SK-N-SH (cell line): ENCODE measurements at regions not wholly inside any gene's neighbourhood (a gene's known extent, or its start where the extent isn't known, plus 50 kb on each side); places are given as distances from the start of the nearest gene placed in this dataset.
A peak's percentile ranks its signal among the peaks of the same experiment; 100 is the strongest.

Experiments used
- CTCF ChIA-PET: fragments of 300-600, 350-600 bp; formaldehyde crosslinking; extraction: SDS; loops from one replicate; lab custom pipeline; 2021; lab: Yijun Ruan, JAX
- POLR2A ChIA-PET: fragments of 350-600 bp; sonication (Branson Sonifier 250); formaldehyde crosslinking; extraction: SDS; loops from one replicate; lab custom pipeline; 2020; ENCODE audit warnings: antibody characterized with exemption, inconsistent platforms; lab: Yijun Ruan, JAX
- DNase-seq: peaks from one replicate; pipeline ENCODE4 v3.0.0; 2012
- H2AFZ ChIP-seq: fragments of 200-600 bp; sonication (generic); 2 replicates; pipeline ENCODE4 v1.8.1; 2016; ENCODE audit warnings: antibody characterized with exemption, mild to moderate bottlenecking, low read depth
- H3F3A ChIP-seq: fragments of 200-600 bp; sonication (generic); replicated peaks from 2 replicates; pipeline ENCODE3; 2016; ENCODE audit warnings: antibody characterized with exemption, mild to moderate bottlenecking; ENCODE audit not compliant: insufficient read depth
- H3K27ac ChIP-seq, 2 experiments: fragments of 200-500 bp in 1 of 2; fragments of 200-600 bp in 1 of 2; sonication (Bioruptor generic) in 1 of 2; sonication (generic), shearing (Covaris generic) in 1 of 2; 2 replicates each; pipeline versions ENCODE4 v1.5.1 to v1.6.1; 2014 to 2016; ENCODE audit warnings: low read depth in 2 of 2, inconsistent platforms in 1 of 2, low read length in 1 of 2, mild to moderate bottlenecking in 1 of 2, mixed read lengths in 1 of 2
- H3K27me3 ChIP-seq: fragments of 200-600 bp; sonication (generic), shearing (Covaris generic); 2 replicates; pipeline ENCODE4 v1.6.1; 2016; ENCODE audit warnings: mixed run types; ENCODE audit not compliant: insufficient read depth
- H3K36me3 ChIP-seq, 2 experiments: fragments of 200-500 bp in 1 of 2; fragments of 200-600 bp in 1 of 2; sonication (Bioruptor generic) in 1 of 2; sonication (generic) in 1 of 2; replicated peaks in 1 of 2; 2 replicates each; pipeline versions ENCODE3 to v1.5.1; 2014 to 2016; ENCODE audit warnings: low read length in 1 of 2, mild to moderate bottlenecking in 1 of 2; ENCODE audit not compliant: insufficient read depth in 2 of 2, control insufficient read depth in 1 of 2
- H3K4me1 ChIP-seq, 2 experiments: fragments of 200-500 bp in 1 of 2; fragments of 200-600 bp in 1 of 2; sonication (Bioruptor generic) in 1 of 2; sonication (generic), shearing (Covaris generic) in 1 of 2; 2 replicates each; pipeline versions ENCODE4 v1.5.1 to v1.6.1; 2014 to 2016; ENCODE audit warnings: low read depth in 1 of 2, low read length in 1 of 2, mixed run types in 1 of 2; ENCODE audit not compliant: insufficient read depth in 2 of 2, control insufficient read depth in 1 of 2
- H3K4me2 ChIP-seq: fragments of 200-600 bp; sonication (generic), shearing (Covaris generic); 2 replicates; pipeline ENCODE4 v1.6.1; 2017; ENCODE audit warnings: mixed run types
- H3K4me3 ChIP-seq, 2 experiments: fragments of 200-500 bp in 1 of 2; fragments of 200-600 bp in 1 of 2; sonication (Bioruptor generic) in 1 of 2; sonication (generic), shearing (Covaris generic) in 1 of 2; 2 replicates each; pipeline versions ENCODE4 v1.5.1 to v1.8.1; 2014 to 2016; ENCODE audit warnings: low read depth in 2 of 2, inconsistent platforms in 1 of 2, low read length in 1 of 2, mild to moderate bottlenecking in 1 of 2, mixed read lengths in 1 of 2, moderate library complexity in 1 of 2
- H3K79me2 ChIP-seq: fragments of 200-600 bp; sonication (generic); 2 replicates; pipeline ENCODE4 v1.8.1; 2017; ENCODE audit warnings: mild to moderate bottlenecking; ENCODE audit not compliant: insufficient read depth
- H3K9ac ChIP-seq: fragments of 200-600 bp; sonication (generic); 2 replicates; pipeline ENCODE4 v1.6.1; 2017; ENCODE audit warnings: mixed run types
- H3K9me2 ChIP-seq: fragments of 200-600 bp; sonication (generic); 2 replicates; pipeline ENCODE4 v1.6.1; 2017; ENCODE audit warnings: mixed run types
- H3K9me3 ChIP-seq: fragments of 200-600 bp; sonication (generic); 2 replicates; pipeline ENCODE4 v1.6.1; 2017; ENCODE audit warnings: mixed run types, mild to moderate bottlenecking, moderate library complexity
- H4K20me1 ChIP-seq: fragments of 200-600 bp; sonication (generic); 2 replicates; pipeline ENCODE4 v1.6.1; 2017; ENCODE audit warnings: mild to moderate bottlenecking, mixed run types; ENCODE audit not compliant: insufficient read depth
- CHD2 ChIP-seq: fragments of 150-350 bp; IDR thresholded peaks from 2 replicates; pipeline ENCODE4 v1.6.1; 2018; ENCODE audit warnings: low read length; ENCODE audit not compliant: partially characterized antibody
- ELF1 ChIP-seq: IDR thresholded peaks from 2 replicates; pipeline ENCODE4 v1.4.0; 2012
- EP300 ChIP-seq, 2 experiments: IDR thresholded peaks; 2 replicates each; pipeline versions ENCODE4 v1.4.0 to v1.6.1; 2012; ENCODE audit warnings: borderline replicate concordance in 1 of 2, low read depth in 1 of 2, low read length in 1 of 2
- EZH2phosphoT487 ChIP-seq: fragments of 200-600 bp; sonication (generic); IDR thresholded peaks from 2 replicates; pipeline ENCODE4 v1.6.1; 2017; ENCODE audit warnings: low read depth, mixed run types, mild to moderate bottlenecking, antibody characterized with exemption, moderate library complexity, borderline replicate concordance
- FOSL2 ChIP-seq: IDR thresholded peaks from 2 replicates; pipeline ENCODE4 v1.4.0; 2012; ENCODE audit warnings: low read depth, mild to moderate bottlenecking, moderate library complexity, borderline replicate concordance
- FOXJ3 ChIP-seq: sonication (generic); formaldehyde crosslinking; IDR thresholded peaks from 2 replicates; pipeline ENCODE4 v1.5.1; 2020; ENCODE audit warnings: mild to moderate bottlenecking, missing genetic modification reagents
- FOXM1 ChIP-seq: IDR thresholded peaks from 2 replicates; pipeline ENCODE4 v1.4.0; 2012; ENCODE audit warnings: low read depth, mild to moderate bottlenecking
- GABPA ChIP-seq: IDR thresholded peaks from 2 replicates; pipeline ENCODE4 v1.4.0; 2012; ENCODE audit warnings: low read depth, mild to moderate bottlenecking
- MEF2A ChIP-seq: IDR thresholded peaks from 2 replicates; pipeline ENCODE4 v1.4.0; 2012; ENCODE audit warnings: low read depth, borderline replicate concordance
- MXI1 ChIP-seq: IDR thresholded peaks from 2 replicates; pipeline ENCODE4 v1.6.1; 2012; ENCODE audit warnings: mild to moderate bottlenecking, low read depth, low read length, improper control_type of control experiment
- NFIC ChIP-seq: IDR thresholded peaks from 2 replicates; pipeline ENCODE4 v1.4.0; 2012; ENCODE audit warnings: borderline replicate concordance
- POLR2AphosphoS5 ChIP-seq: IDR thresholded peaks from 2 replicates; pipeline ENCODE4 v1.6.1; 2012; ENCODE audit warnings: low read depth, low read length
- RAD21 ChIP-seq: IDR thresholded peaks from 2 replicates; pipeline ENCODE4 v1.6.1; 2012; ENCODE audit warnings: mild to moderate bottlenecking, low read length
- RFX5 ChIP-seq: IDR thresholded peaks from 2 replicates; pipeline ENCODE4 v1.6.1; 2012; ENCODE audit warnings: mild to moderate bottlenecking, improper control_type of control experiment, low read length
- SIN3A ChIP-seq: IDR thresholded peaks from 2 replicates; pipeline ENCODE4 v1.6.1; 2012; ENCODE audit warnings: low read depth, mild to moderate bottlenecking, low read length, moderate library complexity, borderline replicate concordance
- SMC3 ChIP-seq: IDR thresholded peaks from 2 replicates; pipeline ENCODE4 v1.6.1; 2012; ENCODE audit warnings: low read depth, low read length, improper control_type of control experiment
- TAF1 ChIP-seq: IDR thresholded peaks from 2 replicates; pipeline ENCODE4 v1.6.1; 2012; ENCODE audit warnings: low read depth, mild to moderate bottlenecking, low read length, moderate library complexity, borderline replicate concordance
- TCF12 ChIP-seq: IDR thresholded peaks from 2 replicates; pipeline ENCODE4 v1.4.0; 2012
- YY1 ChIP-seq: IDR thresholded peaks from 2 replicates; pipeline ENCODE4 v1.4.0; 2012; ENCODE audit warnings: low read depth, mild to moderate bottlenecking
- WGBS: methylation state at CpG from one replicate; pipeline ENCODE4 v1.1.6; 2017; ENCODE audit warnings: low lambda C conversion rate; 5-methylcytosine and 5-hydroxymethylcytosine counted together
- TF ChIP-seq, protein P1 (sequence below): IDR thresholded peaks from 2 replicates; pipeline ENCODE4 v1.4.0; 2012; ENCODE audit warnings: low read depth
- TF ChIP-seq, protein P2 (sequence below): IDR thresholded peaks from 2 replicates; pipeline ENCODE4; 2012
- TF ChIP-seq, protein P3 (sequence below): fragments of 150-350 bp; IDR thresholded peaks from 2 replicates; pipeline ENCODE4 v1.6.1; 2016; ENCODE audit warnings: mild to moderate bottlenecking, low read depth, low read length
- TF ChIP-seq, protein P4 (sequence below): fragments of 200-600 bp; sonication (generic); IDR thresholded peaks from 2 replicates; pipeline ENCODE4 v1.6.1; 2017; ENCODE audit warnings: antibody characterized with exemption, mild to moderate bottlenecking, moderate library complexity
- TF ChIP-seq, protein P5 (sequence below): IDR thresholded peaks from 2 replicates; pipeline ENCODE4 v1.4.0; 2012; ENCODE audit warnings: low read depth, borderline replicate concordance

DNA sequence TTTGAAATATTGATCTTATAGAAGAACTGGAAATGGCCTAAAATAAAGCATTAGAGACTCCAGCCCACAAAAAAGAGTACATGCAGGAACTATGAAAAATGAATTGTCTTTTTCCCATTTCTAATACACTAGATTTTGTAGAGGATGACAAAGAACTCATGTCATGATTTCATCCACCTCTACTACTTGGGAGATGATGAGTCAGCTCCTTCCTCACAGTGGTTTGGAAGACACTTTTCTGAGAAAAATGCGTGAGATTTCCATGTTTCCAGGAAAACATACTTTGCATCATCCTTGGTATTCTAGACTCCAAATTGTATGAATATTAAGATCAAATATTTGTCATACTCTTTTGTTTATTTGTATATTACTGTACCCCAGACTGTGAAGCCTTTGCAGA, 500.5 kb downstream of the FAM181B start:
- TF ChIP-seq MEF2A (no peak), FOXJ3 (CRISPR knock-in tag) (no peak), RFX5 (no peak), GABPA (no peak), TCF12 (no peak), FOXM1 (no peak), TAF1 (no peak), ELF1 (no peak), CHD2 (no peak), SIN3A (no peak), FOSL2 (no peak), MXI1 (no peak), NFIC (no peak), EP300 (IDR thresholded peaks at IDR 0.05; ENCODE audit: borderline replicate concordance in 1 of 2, low read depth in 1 of 2, low read length in 1 of 2) (no peak)
- TF ChIP-seq, protein P1, sequence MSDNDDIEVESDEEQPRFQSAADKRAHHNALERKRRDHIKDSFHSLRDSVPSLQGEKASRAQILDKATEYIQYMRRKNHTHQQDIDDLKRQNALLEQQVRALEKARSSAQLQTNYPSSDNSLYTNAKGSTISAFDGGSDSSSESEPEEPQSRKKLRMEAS: no peak
- TF ChIP-seq, protein P2, sequence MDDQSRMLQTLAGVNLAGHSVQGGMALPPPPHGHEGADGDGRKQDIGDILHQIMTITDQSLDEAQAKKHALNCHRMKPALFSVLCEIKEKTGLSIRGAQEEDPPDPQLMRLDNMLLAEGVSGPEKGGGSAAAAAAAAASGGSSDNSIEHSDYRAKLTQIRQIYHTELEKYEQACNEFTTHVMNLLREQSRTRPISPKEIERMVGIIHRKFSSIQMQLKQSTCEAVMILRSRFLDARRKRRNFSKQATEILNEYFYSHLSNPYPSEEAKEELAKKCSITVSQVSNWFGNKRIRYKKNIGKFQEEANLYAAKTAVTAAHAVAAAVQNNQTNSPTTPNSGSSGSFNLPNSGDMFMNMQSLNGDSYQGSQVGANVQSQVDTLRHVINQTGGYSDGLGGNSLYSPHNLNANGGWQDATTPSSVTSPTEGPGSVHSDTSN: no peak
- Histone ChIP-seq H3K4me1 (no peaks in the 10 kb centered on the region), H4K20me1 (no peaks in the 10 kb centered on the region), H3K79me2 (no peaks in the 10 kb centered on the region), H3K4me3 (no peak overlapping the region), H3F3A (no peaks in the 10 kb centered on the region), H3K4me2 (no peak overlapping the region), H2AFZ (no peak overlapping the region), H3K27ac (no peak overlapping the region), H3K27me3 (no peaks in the 10 kb centered on the region), H3K9me3 (no peaks in the 10 kb centered on the region), H3K9ac (no peak overlapping the region), H3K9me2 (no peaks in the 10 kb centered on the region), H3K36me3 (no peaks in the 10 kb centered on the region)
- ChIA-PET POLR2A (no interaction called here), CTCF (no interaction called here)
- no peak for DNase-seq
- 40% methylated on average over 1 of the region's 1 CpG for WGBS

DNA sequence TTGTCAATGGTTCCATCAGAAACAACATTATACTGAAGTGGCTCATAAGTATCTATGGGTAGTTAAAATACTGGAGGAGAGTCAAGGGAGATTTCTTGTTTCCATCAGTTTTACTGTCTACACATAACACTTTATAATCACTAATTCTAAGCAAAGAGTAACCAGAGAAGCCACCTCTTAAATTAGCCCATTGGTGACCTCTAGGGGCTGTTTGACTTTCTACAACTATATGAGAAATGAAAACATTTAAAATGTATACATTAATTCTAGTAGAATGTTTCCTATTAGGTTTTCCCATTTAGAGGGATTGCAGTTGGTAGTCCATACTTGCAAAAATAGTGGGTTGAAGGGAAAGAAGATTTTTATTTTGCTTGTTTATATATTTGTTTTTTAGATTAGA, 504.3 kb downstream of the FAM181B start:
- Histone ChIP-seq H3K4me3 (no peak overlapping the region; a peak in 1 of 4 replicates), H3K9me3 (no peaks in the 10 kb centered on the region), H3K4me1 (no peaks in the 10 kb centered on the region), H3K79me2 (no peaks in the 10 kb centered on the region), H2AFZ (no peak overlapping the region), H3K27ac (no peak overlapping the region), H3K9ac (no peak overlapping the region), H3K9me2 (no peaks in the 10 kb centered on the region), H4K20me1 (no peaks in the 10 kb centered on the region), H3F3A (no peaks in the 10 kb centered on the region), H3K36me3 (no peaks in the 10 kb centered on the region), H3K4me2 (no peak overlapping the region), H3K27me3 (no peaks in the 10 kb centered on the region)
- DNase-seq: peak; percentile 7
- ChIA-PET CTCF (interaction anchor here (0.6 to 2.2 kb wide), 13 partner anchors 11 to 589 kb away, joined by 3 to 14 read pairs (median 4); no protein-coding TSS in a partner anchor), POLR2A (no interaction called here)
- TF ChIP-seq SMC3 (peak; percentile 20; the same call in 1 of the 2 replicates), RAD21 (peak; percentile 82), EZH2phosphoT487 (no peak), ELF1 (no peak), CHD2 (no peak), POLR2AphosphoS5 (no peak), RFX5 (no peak), YY1 (no peak), FOXM1 (no peak)
- TF ChIP-seq, protein P3, sequence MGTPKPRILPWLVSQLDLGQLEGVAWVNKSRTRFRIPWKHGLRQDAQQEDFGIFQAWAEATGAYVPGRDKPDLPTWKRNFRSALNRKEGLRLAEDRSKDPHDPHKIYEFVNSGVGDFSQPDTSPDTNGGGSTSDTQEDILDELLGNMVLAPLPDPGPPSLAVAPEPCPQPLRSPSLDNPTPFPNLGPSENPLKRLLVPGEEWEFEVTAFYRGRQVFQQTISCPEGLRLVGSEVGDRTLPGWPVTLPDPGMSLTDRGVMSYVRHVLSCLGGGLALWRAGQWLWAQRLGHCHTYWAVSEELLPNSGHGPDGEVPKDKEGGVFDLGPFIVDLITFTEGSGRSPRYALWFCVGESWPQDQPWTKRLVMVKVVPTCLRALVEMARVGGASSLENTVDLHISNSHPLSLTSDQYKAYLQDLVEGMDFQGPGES: no peak
- TF ChIP-seq, protein P2: no peak
- TF ChIP-seq, protein P1: no peak
- TF ChIP-seq, protein P4, sequence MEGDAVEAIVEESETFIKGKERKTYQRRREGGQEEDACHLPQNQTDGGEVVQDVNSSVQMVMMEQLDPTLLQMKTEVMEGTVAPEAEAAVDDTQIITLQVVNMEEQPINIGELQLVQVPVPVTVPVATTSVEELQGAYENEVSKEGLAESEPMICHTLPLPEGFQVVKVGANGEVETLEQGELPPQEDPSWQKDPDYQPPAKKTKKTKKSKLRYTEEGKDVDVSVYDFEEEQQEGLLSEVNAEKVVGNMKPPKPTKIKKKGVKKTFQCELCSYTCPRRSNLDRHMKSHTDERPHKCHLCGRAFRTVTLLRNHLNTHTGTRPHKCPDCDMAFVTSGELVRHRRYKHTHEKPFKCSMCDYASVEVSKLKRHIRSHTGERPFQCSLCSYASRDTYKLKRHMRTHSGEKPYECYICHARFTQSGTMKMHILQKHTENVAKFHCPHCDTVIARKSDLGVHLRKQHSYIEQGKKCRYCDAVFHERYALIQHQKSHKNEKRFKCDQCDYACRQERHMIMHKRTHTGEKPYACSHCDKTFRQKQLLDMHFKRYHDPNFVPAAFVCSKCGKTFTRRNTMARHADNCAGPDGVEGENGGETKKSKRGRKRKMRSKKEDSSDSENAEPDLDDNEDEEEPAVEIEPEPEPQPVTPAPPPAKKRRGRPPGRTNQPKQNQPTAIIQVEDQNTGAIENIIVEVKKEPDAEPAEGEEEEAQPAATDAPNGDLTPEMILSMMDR: peak; percentile 62
- TF ChIP-seq, protein P5, sequence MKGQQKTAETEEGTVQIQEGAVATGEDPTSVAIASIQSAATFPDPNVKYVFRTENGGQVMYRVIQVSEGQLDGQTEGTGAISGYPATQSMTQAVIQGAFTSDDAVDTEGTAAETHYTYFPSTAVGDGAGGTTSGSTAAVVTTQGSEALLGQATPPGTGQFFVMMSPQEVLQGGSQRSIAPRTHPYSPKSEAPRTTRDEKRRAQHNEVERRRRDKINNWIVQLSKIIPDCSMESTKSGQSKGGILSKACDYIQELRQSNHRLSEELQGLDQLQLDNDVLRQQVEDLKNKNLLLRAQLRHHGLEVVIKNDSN: no peak
